CD4-positive, alpha-beta T cell (primary cell): ENCODE measurements at regions not wholly inside any gene's neighbourhood (a gene's known extent, or its start where the extent isn't known, plus 50 kb on each side); places are given as distances from the start of the nearest gene placed in this dataset.

Source experiments
- ATAC-seq: fragments of 200-7000 bp; cut with Tn5 transposase; one replicate; pipeline ENCODE4 v1.10.0; 2022; ENCODE audit warnings: mild to moderate bottlenecking; ENCODE audit not compliant: poor library complexity
- CTCF ChIA-PET: fragments of 350-600 bp; sonication (Branson Sonifier 250); formaldehyde crosslinking; loops from one replicate; lab custom pipeline; 2021; ENCODE audit warnings: antibody characterized with exemption, inconsistent platforms; lab: Charles Lee
- POLR2A ChIA-PET: fragments of 350-600 bp; sonication (Branson Sonifier 250); formaldehyde crosslinking; loops from one replicate; lab custom pipeline; 2021; ENCODE audit warnings: antibody characterized with exemption, inconsistent platforms; lab: Charles Lee
- DNase-seq, 14 experiments: peaks; one replicate each; pipeline ENCODE4 v3.0.0-alpha.2; 2013 to 2020; ENCODE audit warnings: mixed read lengths in 2 of 14
- H3K27ac ChIP-seq, 2 donors: one replicate each; pipeline versions ENCODE4 v1.5.1 to v1.7.0; 2013; ENCODE audit warnings: low read length in 2 of 2, low read depth in 1 of 2, mild to moderate bottlenecking in 1 of 2
- H3K27me3 ChIP-seq, 2 experiments: 1 replicate in 1 of 2; 2 replicates in 1 of 2; pipeline versions ENCODE4 v1.6.1 to v1.7.0; 2013; ENCODE audit warnings: low read length in 2 of 2, control low read depth in 1 of 2, mild to moderate bottlenecking in 1 of 2, moderate library complexity in 1 of 2; ENCODE audit not compliant: insufficient read depth in 2 of 2, control insufficient read depth in 1 of 2
- H3K36me3 ChIP-seq: one replicate; pipeline ENCODE4 v1.6.1; 2013; ENCODE audit warnings: low read length, control low read depth; ENCODE audit not compliant: insufficient read depth
- H3K4me1 ChIP-seq: one replicate; pipeline ENCODE4 v1.6.1; 2013; ENCODE audit warnings: low read length, control low read depth; ENCODE audit not compliant: insufficient read depth
- H3K4me3 ChIP-seq: one replicate; pipeline ENCODE4 v1.5.1; 2013; ENCODE audit warnings: mild to moderate bottlenecking, low read length, moderate library complexity
- H3K9me3 ChIP-seq, 2 experiments: 1 replicate in 1 of 2; 2 replicates in 1 of 2; pipeline versions ENCODE4 v1.6.1 to v1.7.0; 2013; ENCODE audit warnings: low read length in 2 of 2, mild to moderate bottlenecking in 2 of 2, control low read depth in 1 of 2, moderate library complexity in 1 of 2; ENCODE audit not compliant: control insufficient read depth in 1 of 2, insufficient read depth in 1 of 2
- H3K27ac Mint-ChIP-seq: one replicate; pipeline ENCODE4 v1.8.0; 2020; ENCODE audit warnings: mixed read lengths
- H3K27me3 Mint-ChIP-seq: one replicate; pipeline ENCODE4 v1.8.0; 2021; ENCODE audit warnings: mixed read lengths
- H3K36me3 Mint-ChIP-seq: one replicate; pipeline ENCODE4 v1.8.0; 2021; ENCODE audit warnings: low read depth, mixed read lengths
- H3K4me1 Mint-ChIP-seq: one replicate; pipeline ENCODE4 v1.8.0; 2021; ENCODE audit warnings: low read depth, mixed read lengths
- H3K4me3 Mint-ChIP-seq: one replicate; pipeline ENCODE4 v1.8.0; 2020; ENCODE audit warnings: mild to moderate bottlenecking, mixed read lengths
- H3K9me3 Mint-ChIP-seq: one replicate; pipeline ENCODE4 v1.8.0; 2020; ENCODE audit warnings: mixed read lengths
- CTCF ChIP-seq: fragments of 200-600 bp; IDR thresholded peaks from one replicate; pipeline ENCODE4 v1.8.0; 2022; ENCODE audit warnings: antibody characterized with exemption, mild to moderate bottlenecking
- intact Hi-C, 2 experiments: fragments of 100-400 bp; cut with DNase I in 1 of 2; cut with micrococcal nuclease in 1 of 2; formaldehyde crosslinking; loops; one replicate each; pipeline versions ENCODE4 v1.15.1 to v1.9.0; 2023 to 2025; cut with DNase I, micrococcal nuclease

GRCh38 chr3:164781755-164782154 lies 296.5 kb downstream of the SI start:
- no peak for ATAC-seq
- ChIA-PET POLR2A (no interaction called here), CTCF (no interaction called here)
- Mint-ChIP-seq H3K27me3 (no peaks in the 10 kb centered on the region), H3K27ac (no peak overlapping the region), H3K9me3 (peaks cover 3% of the 10 kb centered on the region), H3K4me1 (no peaks in the 10 kb centered on the region), H3K36me3 (no peaks in the 10 kb centered on the region), H3K4me3 (no peak overlapping the region)
- no peak for DNase-seq
- no peaks in the 10 kb centered on the region for H3K4me1 ChIP-seq
- intact Hi-C loops, result no loop called here
- H3K27me3 ChIP-seq, result no peaks in the 10 kb centered on the region
- no peak for TF ChIP-seq CTCF
- peaks cover 0 to 11% of the 10 kb centered on the region in 2 experiments for H3K9me3 ChIP-seq
- H3K27ac ChIP-seq, result no peak overlapping the region
- H3K36me3 ChIP-seq, result no peaks in the 10 kb centered on the region
- H3K4me3 ChIP-seq, result no peak overlapping the region

GRCh38 chr3:164779816-164780215 lies 298.5 kb downstream of the SI start:
- H3K27me3 ChIP-seq, result no peaks in the 10 kb centered on the region
- POLR2A ChIA-PET, result no interaction called here
- no peak overlapping the region for H3K4me3 ChIP-seq
- intact Hi-C loops, result no loop called here
- TF ChIP-seq CTCF, result no peak
- peaks cover 0 to 11% of the 10 kb centered on the region in 2 experiments for H3K9me3 ChIP-seq
- H3K36me3 ChIP-seq, result no peaks in the 10 kb centered on the region
- no peaks in the 10 kb centered on the region for H3K27me3 Mint-ChIP-seq
- no peaks in the 10 kb centered on the region for H3K4me1 ChIP-seq
- no peak overlapping the region for H3K4me3 Mint-ChIP-seq
- H3K27ac ChIP-seq, result no peak overlapping the region
- CTCF ChIA-PET, result no interaction called here
- no peak overlapping the region for H3K27ac Mint-ChIP-seq
- DNase-seq, result no peak
- H3K9me3 Mint-ChIP-seq, result peaks cover 6% of the 10 kb centered on the region
- H3K36me3 Mint-ChIP-seq, result no peaks in the 10 kb centered on the region
- no peaks in the 10 kb centered on the region for H3K4me1 Mint-ChIP-seq
- no peak for ATAC-seq

- H3K27ac Mint-ChIP-seq, result no peak overlapping the region
Measured at GRCh38 chr3:164752812-164753211, 325.5 kb downstream of the SI start.

More at GRCh38 chr3:164752812-164753211, 325.5 kb downstream of the SI start:
- ATAC-seq (no peak), DNase-seq (no peak)
- intact Hi-C loops, result no loop called here
- Mint-ChIP-seq H3K4me3 (no peak overlapping the region), H3K9me3 (peaks cover 5% of the 10 kb centered on the region), H3K36me3 (no peaks in the 10 kb centered on the region), H3K27me3 (no peaks in the 10 kb centered on the region), H3K4me1 (no peaks in the 10 kb centered on the region)
- no peaks in the 10 kb centered on the region for H3K36me3 ChIP-seq
- H3K27me3 ChIP-seq, result no peaks in the 10 kb centered on the region
- CTCF ChIA-PET, result no interaction called here
- no peak overlapping the region for H3K4me3 ChIP-seq
- TF ChIP-seq CTCF, result no peak
- POLR2A ChIA-PET, result no interaction called here
- no peaks in the 10 kb centered on the region for H3K9me3 ChIP-seq
- no peak overlapping the region for H3K27ac ChIP-seq
- no peaks in the 10 kb centered on the region for H3K4me1 ChIP-seq
